HG02973 (cell line): ENCODE measurements at regions not wholly inside any gene's neighbourhood (a gene's known extent, or its start where the extent isn't known, plus 50 kb on each side); places are given as distances from the start of the nearest gene placed in this dataset.

Experiments
- ATAC-seq: cut with Tn5 transposase; IDR thresholded peaks from one replicate; pipeline ENCODE4 v1.9.1; 2021; ENCODE audit warnings: moderate library complexity; ENCODE audit not compliant: unreplicated experiment

DNA sequence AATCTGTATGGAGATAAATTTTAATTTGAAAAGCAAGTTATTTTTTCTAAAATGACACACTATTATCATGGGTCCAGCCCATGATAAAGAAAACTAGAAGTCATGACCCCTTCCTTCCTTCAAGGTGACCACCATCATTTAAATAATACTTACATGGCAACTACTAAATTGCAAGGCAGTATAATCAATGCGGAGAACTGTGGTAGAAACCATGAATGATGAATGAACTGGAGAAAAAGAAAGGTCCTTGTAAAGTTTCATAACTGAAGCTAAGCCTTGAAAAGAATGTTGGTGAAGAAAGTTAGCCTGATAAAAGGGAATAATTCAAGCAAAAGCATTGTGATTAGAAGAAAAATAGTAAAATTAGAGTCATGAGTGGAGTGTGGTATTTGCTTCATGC, 222.9 kb upstream of the TBC1D5 start:
- no peak for ATAC-seq

DNA sequence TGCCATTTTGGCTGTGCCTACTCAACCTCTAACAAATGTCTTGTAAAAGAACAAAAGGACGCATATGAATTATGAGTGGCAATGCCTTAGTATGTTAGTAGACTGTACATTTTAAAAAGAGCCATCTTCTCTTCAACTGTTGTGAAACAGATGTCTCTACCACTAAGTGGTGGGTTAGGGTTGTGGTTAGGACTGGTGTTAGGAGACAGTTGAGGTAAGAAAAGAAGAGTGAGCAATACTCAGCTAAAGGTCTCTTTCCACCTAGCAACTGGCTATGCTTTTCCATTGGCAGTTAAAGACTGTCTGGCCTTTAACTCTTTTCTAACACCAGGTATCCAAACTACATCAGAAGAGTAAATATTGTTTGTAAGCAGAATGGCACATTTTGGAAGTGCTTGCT, 221.7 kb upstream of the TBC1D5 start:
- ATAC-seq: no peak

GRCh38 chr3:17955411-17955810, 213.0 kb upstream of the TBC1D5 start:
- ATAC-seq: no peak

DNA sequence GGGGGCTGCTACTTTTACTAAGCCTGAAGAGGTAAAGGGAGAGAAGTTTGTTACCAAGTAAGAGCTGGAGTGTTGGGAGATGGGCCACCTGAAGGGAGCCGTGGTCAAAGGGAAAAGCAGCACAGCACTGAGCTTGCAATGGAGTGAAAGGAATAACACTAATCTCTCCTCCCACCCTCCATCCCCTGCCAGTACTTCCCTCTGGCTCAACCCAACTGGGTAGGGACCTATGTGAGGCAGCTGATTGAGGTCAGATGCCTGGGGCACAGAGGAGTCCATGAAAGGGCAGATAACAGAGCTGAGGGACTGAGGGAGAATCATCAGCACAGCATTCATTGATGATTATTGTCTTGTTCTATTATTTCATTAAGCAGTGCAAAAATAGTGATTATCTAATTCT, 212.4 kb upstream of the TBC1D5 start:
- ATAC-seq: no peak

- no peak for ATAC-seq
Measured at GRCh38 chr3:17951241-17951640, 208.8 kb upstream of the TBC1D5 start.

- ATAC-seq: no peak
Measured at GRCh38 chr3:17949101-17949500, 206.7 kb upstream of the TBC1D5 start.

DNA sequence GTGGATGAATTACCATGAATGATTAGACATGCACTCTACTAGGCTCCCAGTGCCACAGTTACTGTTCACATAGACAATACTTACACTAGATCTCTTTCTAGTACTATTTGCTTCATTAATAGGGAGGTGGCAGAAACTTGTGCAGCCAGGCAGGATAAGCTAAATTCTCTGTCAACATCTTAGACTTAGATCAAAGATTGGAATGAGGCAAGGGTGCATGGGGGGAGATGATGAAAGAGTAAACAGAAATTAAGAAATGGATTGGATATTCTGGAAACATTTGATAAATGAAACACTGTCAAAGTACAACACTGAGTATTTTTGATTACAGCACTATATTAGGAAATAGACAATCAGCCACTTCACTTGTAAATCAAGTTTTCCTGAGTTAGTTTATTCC, 205.4 kb upstream of the TBC1D5 start:
- no peak for ATAC-seq

DNA sequence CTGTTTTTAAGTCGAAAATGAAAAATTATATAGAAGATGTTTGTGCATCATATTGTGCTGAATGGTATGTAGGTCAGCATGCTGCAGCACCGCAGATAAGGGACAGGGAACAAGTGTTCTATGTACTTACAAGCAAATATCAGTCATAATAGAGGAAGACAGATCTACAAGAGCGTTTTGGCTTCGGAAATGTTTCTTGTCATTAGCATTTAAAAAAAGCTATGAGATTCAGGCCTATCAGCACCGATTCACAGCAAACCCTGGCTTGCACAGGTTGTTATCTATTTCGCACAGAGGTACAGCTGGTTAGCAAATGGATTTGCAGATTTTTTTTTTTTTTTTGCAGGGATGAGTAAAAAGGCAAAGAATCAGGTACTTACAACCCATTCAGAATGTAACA, 204.2 kb upstream of the TBC1D5 start:
- ATAC-seq: no peak

- ATAC-seq: no peak
Measured at GRCh38 chr3:17945799-17946399, 203.5 kb upstream of the TBC1D5 start.

DNA sequence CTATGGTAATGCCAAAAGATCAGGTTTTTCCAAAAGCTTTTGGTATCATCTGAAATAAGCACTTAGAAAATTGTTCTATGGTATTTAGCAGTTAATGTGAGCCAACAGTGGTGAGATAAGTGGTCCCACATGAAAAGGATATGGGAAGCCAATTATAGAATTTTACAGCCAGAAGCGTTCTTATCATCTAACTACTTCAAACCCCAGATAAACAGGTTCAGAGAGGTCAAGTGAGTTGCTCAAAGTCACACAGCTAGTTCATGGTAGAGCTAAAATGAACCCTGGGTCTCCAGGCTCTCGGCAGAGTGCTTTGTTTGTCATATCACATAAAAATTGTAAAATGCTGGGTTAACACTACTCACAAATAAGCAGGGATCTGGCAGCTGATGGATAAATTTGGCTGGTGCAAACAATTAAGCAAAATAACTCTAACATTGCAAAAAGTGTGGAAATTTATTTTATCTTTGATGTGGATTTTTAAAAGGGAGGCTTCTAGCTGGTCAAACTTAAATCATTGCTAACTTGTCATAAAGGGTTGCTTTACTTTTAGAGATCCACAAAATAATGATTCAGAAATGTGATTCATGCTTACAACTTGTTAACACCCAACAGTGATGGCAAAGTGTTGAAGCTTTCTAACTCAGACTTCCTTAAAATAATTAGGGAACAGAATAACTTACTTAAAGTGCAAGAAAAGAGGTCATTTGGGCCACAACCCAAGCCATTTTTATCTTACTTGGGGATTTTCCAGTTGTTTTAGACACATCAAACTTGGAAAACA, 202.8 kb upstream of the TBC1D5 start:
- ATAC-seq: no peak

DNA sequence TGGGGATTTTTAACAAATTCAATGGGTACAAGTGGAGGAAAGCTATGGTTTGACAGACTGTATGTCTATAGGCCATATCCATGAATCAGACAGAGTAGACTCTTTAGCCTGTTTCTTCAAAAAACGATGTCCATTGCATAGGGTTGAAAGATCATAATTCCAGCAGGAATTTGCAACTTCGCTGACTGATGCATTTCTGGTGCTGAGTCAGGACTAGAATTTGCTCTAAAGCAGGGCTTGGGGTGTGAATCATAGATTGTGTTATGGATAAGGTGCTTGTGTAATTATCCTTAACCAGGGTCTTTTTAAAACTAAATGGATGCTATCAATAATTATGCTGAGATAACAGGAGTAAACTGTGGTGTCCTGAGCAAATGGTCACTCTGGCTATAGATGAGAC, 200.4 kb upstream of the TBC1D5 start:
- no peak for ATAC-seq

DNA sequence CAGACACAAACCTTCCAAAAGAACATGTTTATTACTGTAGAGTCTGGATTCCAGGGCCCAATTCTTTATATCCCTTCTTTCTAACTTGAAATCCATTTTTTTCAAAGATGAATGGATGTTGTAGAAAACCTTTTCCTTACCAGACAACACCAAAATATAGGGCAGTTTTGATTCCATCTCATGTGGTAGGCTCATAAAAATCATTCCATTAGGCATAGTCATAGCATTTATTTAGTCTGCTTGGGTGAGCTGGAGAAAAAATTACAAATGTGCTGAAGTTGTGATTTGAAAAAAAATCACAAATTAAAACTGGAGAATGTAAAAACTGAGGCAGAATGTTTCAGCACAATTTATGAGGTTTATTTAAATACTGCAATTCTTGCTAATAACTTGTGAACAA, 199.3 kb upstream of the TBC1D5 start:
- ATAC-seq: no peak

DNA sequence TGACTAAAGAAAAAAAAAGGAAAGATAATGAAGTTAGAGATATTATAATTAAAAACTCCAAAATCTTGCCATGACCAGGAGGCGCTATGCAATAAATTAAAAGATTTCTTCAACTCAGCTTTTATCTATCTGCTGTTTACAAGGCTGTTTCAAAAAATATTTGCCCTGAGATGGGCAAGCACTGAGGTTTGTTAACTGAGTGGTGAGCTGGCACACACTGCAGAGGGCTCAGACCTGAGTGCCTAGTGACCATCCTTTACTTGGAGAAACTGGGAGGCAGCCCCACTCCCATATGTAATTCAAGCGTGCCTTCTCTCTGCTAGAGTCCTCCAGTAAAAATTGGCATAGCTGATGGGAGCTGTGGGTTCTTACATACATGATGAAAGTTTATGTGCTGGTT, 198.7 kb upstream of the TBC1D5 start:
- ATAC-seq: no peak

GRCh38 chr3:17939157-17939556, 196.7 kb upstream of the TBC1D5 start:
- ATAC-seq: no peak

- ATAC-seq: no peak
Measured at GRCh38 chr3:17938313-17938712, 195.9 kb upstream of the TBC1D5 start.

GRCh38 chr3:17936736-17937480, 194.5 kb upstream of the TBC1D5 start:
- ATAC-seq: no peak

GRCh38 chr3:17935222-17935621, 192.8 kb upstream of the TBC1D5 start:
- ATAC-seq: no peak

- ATAC-seq: no peak
Measured at GRCh38 chr3:17932136-17932771, 189.8 kb upstream of the TBC1D5 start.

DNA sequence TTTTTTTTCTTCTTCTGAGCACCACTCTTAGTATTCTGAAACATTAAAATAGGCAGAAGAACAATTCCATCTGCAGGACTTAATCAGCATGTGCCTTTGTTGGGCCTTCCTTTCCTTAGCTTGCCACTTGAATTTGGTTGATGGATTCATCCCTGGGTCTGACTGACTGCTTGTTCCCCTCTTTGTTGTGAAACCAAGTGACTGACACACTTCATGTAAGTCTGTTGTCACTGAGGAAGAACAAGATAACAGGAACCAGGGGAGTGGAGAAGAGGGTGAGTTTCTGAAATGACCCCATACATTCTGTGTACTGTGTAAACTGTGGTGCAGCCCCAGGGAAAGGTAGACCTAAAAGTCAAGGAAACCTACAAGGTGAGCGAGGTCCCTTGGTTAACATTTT, 188.7 kb upstream of the TBC1D5 start:
- no peak for ATAC-seq

- no peak for ATAC-seq
Measured at GRCh38 chr3:17928502-17929145, 186.2 kb upstream of the TBC1D5 start.

GRCh38 chr3:17927036-17927435, 184.6 kb upstream of the TBC1D5 start:
- ATAC-seq: no peak
